ENCODE measurements at regions not wholly inside any gene's neighbourhood (a gene's known extent, or its start where the extent isn't known, plus 50 kb on each side); places are given as distances from the start of the nearest gene placed in this dataset.

DNA sequence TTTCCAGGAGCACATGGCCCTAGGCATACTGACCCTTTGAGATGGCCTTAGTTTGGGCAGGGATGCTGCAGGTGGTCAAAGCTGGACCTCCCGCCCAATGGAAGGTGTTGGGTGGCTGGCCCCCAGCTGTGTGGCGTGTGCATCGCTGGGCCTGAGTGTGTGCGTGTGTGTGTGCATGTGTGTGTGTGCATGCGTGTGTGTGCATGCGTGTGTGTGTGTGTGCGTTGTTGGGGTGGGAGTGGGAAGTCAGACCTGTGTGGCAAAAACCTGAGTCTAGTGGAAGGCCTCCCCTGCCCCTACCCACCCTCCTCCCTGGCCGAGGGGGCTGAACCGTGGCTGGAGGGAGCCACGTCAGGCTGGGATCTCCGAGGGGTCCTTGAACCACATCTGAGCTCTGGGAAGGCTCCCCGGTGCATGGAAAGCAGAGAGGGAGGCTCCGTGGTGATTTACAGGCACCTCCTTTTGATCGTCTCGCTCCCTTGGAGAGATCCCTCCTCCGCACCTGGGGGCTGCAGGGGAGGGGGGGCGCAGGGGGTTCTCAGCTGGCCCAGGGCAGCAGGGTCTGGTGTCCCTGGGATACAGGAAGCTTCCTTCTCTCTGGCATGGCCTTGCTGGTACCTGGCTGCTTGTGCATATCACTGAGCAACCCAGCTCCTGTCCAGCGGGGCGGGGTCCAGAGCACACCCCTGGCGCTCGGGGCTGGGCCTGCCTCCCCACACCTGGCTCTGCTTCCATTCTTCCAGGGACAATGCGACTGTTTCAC, 124.7 kb upstream of the WNT4 start:
- no peak overlapping the region for H3K4me3 ChIP-seq (ENCODE audit: low read depth, low read length)
- TF ChIP-seq, protein P1, sequence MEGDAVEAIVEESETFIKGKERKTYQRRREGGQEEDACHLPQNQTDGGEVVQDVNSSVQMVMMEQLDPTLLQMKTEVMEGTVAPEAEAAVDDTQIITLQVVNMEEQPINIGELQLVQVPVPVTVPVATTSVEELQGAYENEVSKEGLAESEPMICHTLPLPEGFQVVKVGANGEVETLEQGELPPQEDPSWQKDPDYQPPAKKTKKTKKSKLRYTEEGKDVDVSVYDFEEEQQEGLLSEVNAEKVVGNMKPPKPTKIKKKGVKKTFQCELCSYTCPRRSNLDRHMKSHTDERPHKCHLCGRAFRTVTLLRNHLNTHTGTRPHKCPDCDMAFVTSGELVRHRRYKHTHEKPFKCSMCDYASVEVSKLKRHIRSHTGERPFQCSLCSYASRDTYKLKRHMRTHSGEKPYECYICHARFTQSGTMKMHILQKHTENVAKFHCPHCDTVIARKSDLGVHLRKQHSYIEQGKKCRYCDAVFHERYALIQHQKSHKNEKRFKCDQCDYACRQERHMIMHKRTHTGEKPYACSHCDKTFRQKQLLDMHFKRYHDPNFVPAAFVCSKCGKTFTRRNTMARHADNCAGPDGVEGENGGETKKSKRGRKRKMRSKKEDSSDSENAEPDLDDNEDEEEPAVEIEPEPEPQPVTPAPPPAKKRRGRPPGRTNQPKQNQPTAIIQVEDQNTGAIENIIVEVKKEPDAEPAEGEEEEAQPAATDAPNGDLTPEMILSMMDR (IDR thresholded peaks at IDR 0.05; ENCODE audit: low read depth, low read length, missing control alignments), result no peak
- no peak for DNase-seq (ENCODE audit: low read depth)
- in situ Hi-C loops (cut with HindIII; ENCODE audit: low sequenced_read_pairs), result no loop called here

DNA sequence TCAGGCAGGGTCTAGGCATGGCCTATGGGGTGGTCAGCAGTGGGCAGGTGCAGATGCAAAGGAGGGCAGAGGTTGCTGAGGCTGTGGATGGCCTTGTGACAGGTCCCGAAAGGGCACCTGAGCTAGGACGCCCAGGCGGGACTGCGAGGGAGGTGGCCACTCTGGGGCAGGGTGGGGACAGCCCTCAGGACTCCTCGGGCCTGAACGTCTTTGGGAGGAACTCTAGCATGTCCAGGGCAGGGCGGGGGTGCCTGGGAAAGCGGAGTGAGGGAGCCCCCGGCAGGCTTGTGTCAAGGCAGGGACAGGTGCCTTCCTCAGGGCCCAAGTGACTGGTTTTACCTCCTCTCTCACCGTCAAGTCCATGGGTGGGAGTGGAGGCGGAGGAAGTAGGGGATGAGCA, 125.4 kb upstream of the WNT4 start:
- no peak overlapping the region for H3K4me3 ChIP-seq (ENCODE audit: low read depth, low read length)
- no peak for DNase-seq (ENCODE audit: low read depth)
- in situ Hi-C loops (cut with HindIII; ENCODE audit: low sequenced_read_pairs), result no loop called here
- TF ChIP-seq, protein P1 (IDR thresholded peaks at IDR 0.05; ENCODE audit: low read depth, low read length, missing control alignments), result no peak

DNA sequence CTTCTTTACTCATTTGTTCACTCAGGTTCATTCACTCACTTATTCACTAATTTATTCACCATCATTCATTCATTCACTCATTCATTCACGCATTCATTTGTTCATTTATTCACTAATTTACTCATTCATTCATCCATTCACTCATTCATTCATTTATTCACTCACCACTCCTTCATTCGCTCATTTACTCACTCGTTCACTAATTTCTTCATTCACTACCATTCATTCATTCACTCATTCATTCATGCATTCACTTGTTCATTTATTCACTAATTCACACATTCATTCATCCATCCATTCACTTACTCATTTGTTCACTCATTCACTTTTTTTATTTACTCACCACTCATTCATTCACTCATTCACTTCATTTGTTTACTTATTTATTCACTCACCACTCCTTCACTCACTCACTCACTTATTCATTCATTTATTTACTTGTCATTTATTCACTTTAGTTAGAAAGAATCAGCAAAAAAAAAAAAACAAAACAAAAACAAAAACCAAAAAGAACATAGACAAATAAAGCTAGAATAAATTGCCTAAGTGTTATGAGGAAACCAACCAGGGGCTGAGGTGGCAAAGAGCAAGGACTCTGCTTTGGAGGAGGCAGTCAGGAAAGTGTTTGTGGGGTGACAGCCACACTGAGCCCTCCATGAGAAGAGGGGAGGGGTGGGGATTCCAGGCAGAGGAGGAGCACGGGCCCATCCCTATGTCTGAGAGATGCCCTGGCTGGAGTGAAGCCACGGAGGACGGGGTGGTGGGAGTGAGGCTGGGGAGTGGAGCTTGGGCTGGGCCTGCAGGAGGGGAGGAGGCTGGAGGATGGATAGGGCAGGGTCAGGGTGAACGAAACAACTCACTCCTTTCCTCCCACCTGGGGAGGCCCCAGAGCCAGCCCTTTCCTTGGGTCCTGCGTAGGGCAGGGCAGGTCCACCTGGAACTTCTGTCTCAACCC, 129.2 kb upstream of the WNT4 start:
- no peak overlapping the region for H3K4me3 ChIP-seq (ENCODE audit: low read depth, low read length)
- DNase-seq (ENCODE audit: low read depth), result no peak
- in situ Hi-C loops (cut with HindIII; ENCODE audit: low sequenced_read_pairs), result no loop called here
- TF ChIP-seq, protein P1 (IDR thresholded peaks at IDR 0.05; ENCODE audit: low read depth, low read length, missing control alignments), result no peak

DNA sequence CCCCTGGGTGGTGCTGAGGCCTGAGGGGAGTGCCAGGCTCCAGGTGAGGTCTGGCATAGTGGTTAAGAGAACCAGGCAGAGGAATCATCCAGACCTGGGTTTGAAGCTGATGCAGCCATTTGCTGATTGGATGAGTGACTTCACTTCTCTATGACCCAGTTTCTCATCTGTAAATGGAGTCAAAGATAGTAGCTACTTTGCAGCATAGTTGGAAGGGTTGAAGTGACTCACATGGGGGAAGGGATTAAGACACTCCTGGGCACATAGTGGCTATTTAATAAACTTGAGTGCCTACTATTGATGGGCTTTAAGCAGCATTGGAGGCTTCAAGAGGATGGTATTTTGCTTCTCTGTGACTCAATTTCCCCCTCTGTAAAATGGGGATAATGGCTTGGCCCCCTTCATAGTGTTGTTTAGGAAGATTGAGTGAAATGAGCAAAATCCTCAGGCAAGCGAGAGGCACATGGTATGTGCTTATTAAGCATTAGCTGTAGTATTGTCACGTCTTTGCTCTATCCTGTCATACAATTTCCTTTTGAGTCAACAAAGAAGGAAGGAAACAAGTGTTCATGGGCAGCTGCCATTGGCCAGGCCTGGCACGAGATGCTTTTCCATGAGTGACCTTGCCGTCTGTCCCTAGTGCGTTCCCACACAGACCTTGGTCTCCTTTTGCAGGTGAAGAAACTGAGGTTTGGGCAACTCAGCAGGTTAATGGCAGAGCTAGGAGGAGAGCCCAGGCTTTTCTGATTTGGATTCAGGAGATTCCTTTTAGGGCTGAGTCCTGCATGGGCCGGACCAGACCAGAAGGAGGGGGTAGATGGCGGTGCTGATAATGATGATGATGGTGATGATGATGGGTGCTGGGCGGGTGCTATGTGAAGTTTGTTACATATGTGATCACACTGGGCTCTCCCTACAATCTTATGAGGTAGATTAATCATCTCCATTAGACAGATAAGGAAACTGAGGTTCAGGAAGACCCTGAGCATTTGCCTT, 131.1 kb upstream of the WNT4 start:
- DNase-seq (ENCODE audit: low read depth), result no peak
- H3K4me3 ChIP-seq (ENCODE audit: low read depth, low read length), result no peak overlapping the region
- TF ChIP-seq, protein P1 (IDR thresholded peaks at IDR 0.05; ENCODE audit: low read depth, low read length, missing control alignments), result no peak
- in situ Hi-C loops (cut with HindIII; ENCODE audit: low sequenced_read_pairs), result no loop called here

DNA sequence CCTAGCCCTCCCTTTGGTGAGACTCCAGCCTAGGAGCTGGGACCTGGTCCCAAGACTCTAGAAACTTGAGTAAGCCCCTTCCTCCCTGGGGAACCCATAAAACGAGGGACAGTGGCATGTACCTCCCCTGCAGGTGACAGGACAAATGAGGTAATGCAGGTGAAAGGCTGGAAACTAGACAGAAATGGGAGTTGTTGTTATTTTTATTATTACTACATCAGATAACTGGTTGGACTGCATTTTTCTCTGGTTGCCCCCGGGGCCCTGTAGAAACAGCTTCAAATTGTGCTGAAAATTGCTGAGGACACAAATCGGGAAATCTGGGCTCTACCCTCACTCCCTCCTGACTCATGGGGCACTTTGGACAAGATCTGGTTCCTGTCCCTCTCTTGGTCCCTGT, 132.3 kb upstream of the WNT4 start:
- H3K4me3 ChIP-seq (ENCODE audit: low read depth, low read length), result no peak overlapping the region
- DNase-seq (ENCODE audit: low read depth), result no peak
- in situ Hi-C loops (cut with HindIII; ENCODE audit: low sequenced_read_pairs), result no loop called here
- TF ChIP-seq, protein P1 (IDR thresholded peaks at IDR 0.05; ENCODE audit: low read depth, low read length, missing control alignments), result no peak
